HG03066 (cell line): ENCODE measurements at regions not wholly inside any gene's neighbourhood (a gene's known extent, or its start where the extent isn't known, plus 50 kb on each side); places are given as distances from the start of the nearest gene placed in this dataset.

ENCODE experiments used
- ATAC-seq: cut with Tn5 transposase; IDR thresholded peaks from one replicate; pipeline ENCODE4 v1.9.1; 2021; ENCODE audit warnings: low read depth; ENCODE audit not compliant: unreplicated experiment

GRCh38 chr10:111432588-111432987, 355.8 kb downstream of the ADRA2A start:
- no peak for ATAC-seq

- no peak for ATAC-seq
Measured at GRCh38 chr10:111435871-111436270, 359.0 kb downstream of the ADRA2A start.

GRCh38 chr10:111439034-111439842, 362.4 kb downstream of the ADRA2A start:
- no peak for ATAC-seq

GRCh38 chr10:111440501-111440900, 363.7 kb downstream of the ADRA2A start:
- no peak for ATAC-seq

GRCh38 chr10:111445667-111446066, 368.8 kb downstream of the ADRA2A start:
- no peak for ATAC-seq

- no peak for ATAC-seq
Measured at GRCh38 chr10:111446966-111447365, 370.1 kb downstream of the ADRA2A start.

GRCh38 chr10:111452153-111452552, 375.3 kb downstream of the ADRA2A start:
- ATAC-seq: no peak

- ATAC-seq: no peak
Measured at GRCh38 chr10:111455776-111456426, 379.1 kb downstream of the ADRA2A start.

- ATAC-seq: no peak
Measured at GRCh38 chr10:111458256-111458655, 381.4 kb downstream of the ADRA2A start.

- ATAC-seq: no peak
Measured at GRCh38 chr10:111459967-111460366, 383.1 kb downstream of the ADRA2A start.

- ATAC-seq: no peak
Measured at GRCh38 chr10:111472445-111472844, 395.6 kb downstream of the ADRA2A start.

GRCh38 chr10:111473361-111473760, 396.5 kb downstream of the ADRA2A start:
- ATAC-seq: no peak

GRCh38 chr10:111474786-111475185, 398.0 kb downstream of the ADRA2A start:
- ATAC-seq: no peak

- ATAC-seq: no peak
Measured at GRCh38 chr10:111475720-111476119, 398.9 kb downstream of the ADRA2A start.

- ATAC-seq: no peak
Measured at GRCh38 chr10:111478651-111479050, 401.8 kb downstream of the ADRA2A start.

GRCh38 chr10:111479966-111480365, 403.1 kb downstream of the ADRA2A start:
- no peak for ATAC-seq

- ATAC-seq: no peak
Measured at GRCh38 chr10:111481261-111481826, 404.5 kb downstream of the ADRA2A start.

GRCh38 chr10:111481866-111482265, 405.0 kb downstream of the ADRA2A start:
- no peak for ATAC-seq

- ATAC-seq: no peak
Measured at GRCh38 chr10:111482621-111483216, 405.9 kb downstream of the ADRA2A start.

- no peak for ATAC-seq
Measured at GRCh38 chr10:111485767-111486166, 408.9 kb downstream of the ADRA2A start.

- no peak for ATAC-seq
Measured at GRCh38 chr10:111486346-111486745, 409.5 kb downstream of the ADRA2A start.
